ENCODE measurements at regions not wholly inside any gene's neighbourhood (a gene's known extent, or its start where the extent isn't known, plus 50 kb on each side); places are given as distances from the start of the nearest gene placed in this dataset.

DNA sequence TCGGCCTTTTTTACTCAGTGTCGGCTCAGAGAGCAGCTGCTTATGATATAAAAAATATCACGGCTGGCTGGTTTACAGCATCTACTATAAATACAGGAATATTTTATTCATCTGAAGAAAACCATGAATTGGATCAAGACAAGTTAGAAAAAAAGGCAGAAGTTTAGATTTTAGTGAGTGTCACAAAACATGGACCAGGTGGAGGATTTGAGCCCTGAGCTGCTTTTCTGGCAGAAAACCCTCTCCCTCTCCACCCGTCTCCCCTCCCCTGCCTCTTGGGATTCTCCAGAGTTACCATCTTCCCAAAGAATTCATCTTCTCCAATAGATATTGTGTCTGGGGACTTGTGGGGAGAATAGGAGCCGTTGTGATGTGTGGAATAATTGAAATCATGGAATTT, 142.8 kb upstream of the RAI2 start:
- H3K9me3 ChIP-seq (ENCODE audit: low read depth): no peaks in the 10 kb centered on the region

DNA sequence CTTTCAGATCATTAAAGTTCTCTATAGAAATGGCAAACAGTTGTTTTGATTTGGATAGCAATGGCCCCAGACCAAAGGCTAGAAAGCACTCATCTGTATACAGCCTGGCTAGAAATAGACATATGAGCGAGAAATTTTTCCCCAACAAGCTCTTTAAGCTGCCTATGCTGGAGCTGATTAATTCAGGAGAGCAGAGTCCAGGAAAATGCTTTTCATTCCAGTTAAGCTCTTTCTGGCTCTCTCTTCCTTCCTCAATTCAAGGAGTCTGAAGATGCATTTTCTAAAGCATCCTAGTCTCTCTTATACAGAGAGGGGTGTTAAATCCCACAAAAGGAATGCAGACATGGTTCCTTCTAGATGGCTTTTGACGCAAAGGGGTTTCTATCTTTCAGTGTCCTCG, 141.7 kb upstream of the RAI2 start:
- Histone ChIP-seq H3K27me3 (no peaks in the 10 kb centered on the region), H3K36me3 (no peaks in the 10 kb centered on the region), H3K9me3 (ENCODE audit: low read depth) (no peaks in the 10 kb centered on the region), H3K4me1 (ENCODE audit: low read depth) (no peaks in the 10 kb centered on the region), H3K4me3 (no peak overlapping the region), H3K27ac (no peak overlapping the region)
- TF ChIP-seq, protein P1, sequence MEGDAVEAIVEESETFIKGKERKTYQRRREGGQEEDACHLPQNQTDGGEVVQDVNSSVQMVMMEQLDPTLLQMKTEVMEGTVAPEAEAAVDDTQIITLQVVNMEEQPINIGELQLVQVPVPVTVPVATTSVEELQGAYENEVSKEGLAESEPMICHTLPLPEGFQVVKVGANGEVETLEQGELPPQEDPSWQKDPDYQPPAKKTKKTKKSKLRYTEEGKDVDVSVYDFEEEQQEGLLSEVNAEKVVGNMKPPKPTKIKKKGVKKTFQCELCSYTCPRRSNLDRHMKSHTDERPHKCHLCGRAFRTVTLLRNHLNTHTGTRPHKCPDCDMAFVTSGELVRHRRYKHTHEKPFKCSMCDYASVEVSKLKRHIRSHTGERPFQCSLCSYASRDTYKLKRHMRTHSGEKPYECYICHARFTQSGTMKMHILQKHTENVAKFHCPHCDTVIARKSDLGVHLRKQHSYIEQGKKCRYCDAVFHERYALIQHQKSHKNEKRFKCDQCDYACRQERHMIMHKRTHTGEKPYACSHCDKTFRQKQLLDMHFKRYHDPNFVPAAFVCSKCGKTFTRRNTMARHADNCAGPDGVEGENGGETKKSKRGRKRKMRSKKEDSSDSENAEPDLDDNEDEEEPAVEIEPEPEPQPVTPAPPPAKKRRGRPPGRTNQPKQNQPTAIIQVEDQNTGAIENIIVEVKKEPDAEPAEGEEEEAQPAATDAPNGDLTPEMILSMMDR (IDR thresholded peaks at IDR 0.05; ENCODE audit: low read depth, low read length): no peak
- no peak for DNase-seq (ENCODE audit: low read depth in 1 of 2, low spot score in 1 of 2)

More for the DNA sequence above, 142.8 kb upstream of the RAI2 start:
- no peaks in the 10 kb centered on the region for H3K36me3 ChIP-seq
- no peak for DNase-seq (ENCODE audit: low read depth in 1 of 2, low spot score in 1 of 2)
- no peak overlapping the region for H3K27ac ChIP-seq
- H3K4me1 ChIP-seq (ENCODE audit: low read depth): no peaks in the 10 kb centered on the region
- no peak overlapping the region for H3K4me3 ChIP-seq
- H3K27me3 ChIP-seq: no peaks in the 10 kb centered on the region
- TF ChIP-seq, protein P1 (IDR thresholded peaks at IDR 0.05; ENCODE audit: low read depth, low read length): no peak

DNA sequence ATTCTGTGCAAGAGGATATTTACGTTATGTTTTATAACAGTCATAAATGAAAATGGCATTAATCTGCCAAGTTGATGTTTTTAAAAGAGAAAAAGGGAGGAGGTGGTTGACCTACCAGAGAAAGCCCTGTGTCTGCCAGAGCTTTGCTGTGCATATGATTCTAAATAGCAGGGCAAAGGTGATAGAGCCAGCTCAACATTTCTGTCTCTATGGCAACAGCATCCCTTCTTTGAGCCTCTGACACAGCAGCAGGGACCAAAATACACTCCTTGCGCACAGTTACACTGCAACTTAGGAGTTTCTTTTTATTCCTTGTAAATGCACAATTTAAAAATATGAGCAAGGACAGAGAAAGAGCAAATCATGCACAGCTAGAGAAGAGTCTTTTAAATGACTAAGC, 133.3 kb upstream of the RAI2 start:
- DNase-seq (ENCODE audit: low read depth in 1 of 2, low spot score in 1 of 2): no peak
- Histone ChIP-seq H3K4me1 (ENCODE audit: low read depth) (no peaks in the 10 kb centered on the region), H3K9me3 (ENCODE audit: low read depth) (no peaks in the 10 kb centered on the region), H3K27ac (no peak overlapping the region), H3K4me3 (no peak overlapping the region), H3K27me3 (no peaks in the 10 kb centered on the region), H3K36me3 (no peaks in the 10 kb centered on the region)
- TF ChIP-seq, protein P1 (IDR thresholded peaks at IDR 0.05; ENCODE audit: low read depth, low read length): no peak

DNA sequence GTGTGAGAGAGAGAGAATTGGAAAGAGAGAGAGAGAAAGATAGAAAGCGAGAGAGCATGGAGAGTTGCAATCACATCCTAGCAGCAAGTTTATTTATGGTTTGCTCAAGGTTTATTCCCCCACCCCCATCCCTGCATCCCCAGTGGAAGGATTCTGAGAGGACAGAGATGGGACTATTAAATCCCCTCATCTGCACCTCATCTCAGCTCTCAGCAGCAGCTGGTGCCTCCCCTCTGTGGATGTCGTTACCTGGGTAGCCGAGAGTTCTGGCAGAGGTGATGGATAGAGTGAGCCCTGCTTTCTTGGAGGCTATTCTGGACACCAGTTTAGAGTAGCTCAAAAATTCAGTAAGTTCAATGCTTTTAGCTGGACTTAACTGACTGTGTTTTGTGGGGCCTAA, 132.0 kb upstream of the RAI2 start:
- no peaks in the 10 kb centered on the region for H3K36me3 ChIP-seq
- H3K27me3 ChIP-seq: no peaks in the 10 kb centered on the region
- DNase-seq (ENCODE audit: low read depth in 1 of 2, low spot score in 1 of 2): no peak
- H3K4me1 ChIP-seq (ENCODE audit: low read depth): no peaks in the 10 kb centered on the region
- H3K27ac ChIP-seq: no peak overlapping the region
- TF ChIP-seq, protein P1 (IDR thresholded peaks at IDR 0.05; ENCODE audit: low read depth, low read length): no peak
- H3K9me3 ChIP-seq (ENCODE audit: low read depth): no peaks in the 10 kb centered on the region
- no peak overlapping the region for H3K4me3 ChIP-seq

DNA sequence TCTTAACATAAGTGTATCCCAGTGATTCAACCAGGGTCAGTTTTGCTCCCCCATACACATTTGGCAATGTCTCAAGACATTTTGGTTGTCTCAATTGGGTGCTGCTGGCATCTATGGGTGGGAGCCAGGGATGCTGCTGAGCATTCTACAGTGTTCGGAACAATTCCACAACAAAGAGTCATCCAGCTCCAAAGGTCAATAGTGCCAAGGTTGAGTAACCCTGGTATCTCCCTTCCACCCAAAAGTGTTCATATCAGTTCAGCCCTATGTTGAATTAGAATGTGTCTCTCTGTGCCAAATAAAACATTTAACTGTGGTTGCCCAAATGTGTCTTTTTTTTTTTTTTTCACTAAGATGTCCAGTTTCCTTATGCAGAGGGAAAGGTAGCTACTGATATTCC, 129.4 kb upstream of the RAI2 start:
- TF ChIP-seq, protein P1 (IDR thresholded peaks at IDR 0.05; ENCODE audit: low read depth, low read length): no peak
- no peak for DNase-seq (ENCODE audit: low read depth in 1 of 2, low spot score in 1 of 2)
- H3K27me3 ChIP-seq: no peaks in the 10 kb centered on the region
- no peaks in the 10 kb centered on the region for H3K9me3 ChIP-seq (ENCODE audit: low read depth)
- no peak overlapping the region for H3K27ac ChIP-seq
- H3K4me1 ChIP-seq (ENCODE audit: low read depth): no peaks in the 10 kb centered on the region
- no peak overlapping the region for H3K4me3 ChIP-seq
- H3K36me3 ChIP-seq: no peaks in the 10 kb centered on the region

DNA sequence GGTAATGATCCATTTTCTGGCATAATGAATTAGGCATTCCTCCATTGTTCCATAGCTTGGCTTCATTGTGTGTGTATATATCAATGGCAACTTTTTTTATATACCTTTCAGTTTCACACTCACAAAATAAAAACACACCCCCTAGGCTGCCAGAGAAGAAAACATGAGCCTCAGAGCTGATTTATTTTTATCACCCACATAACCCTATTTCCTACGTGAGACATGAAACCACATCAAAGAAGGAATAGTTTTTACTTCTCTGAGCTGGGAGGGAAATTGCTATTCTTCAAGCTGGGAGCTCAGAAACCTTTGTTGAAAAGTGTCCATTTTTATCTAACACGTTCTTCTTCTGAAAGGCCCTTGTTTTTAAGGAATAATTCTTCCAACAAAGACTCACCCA, 126.7 kb upstream of the RAI2 start:
- no peaks in the 10 kb centered on the region for H3K9me3 ChIP-seq (ENCODE audit: low read depth)
- TF ChIP-seq, protein P1 (IDR thresholded peaks at IDR 0.05; ENCODE audit: low read depth, low read length): no peak
- H3K4me3 ChIP-seq: no peak overlapping the region

More for the DNA sequence above, 126.7 kb upstream of the RAI2 start:
- Histone ChIP-seq H3K27ac (no peak overlapping the region), H3K4me1 (ENCODE audit: low read depth) (no peaks in the 10 kb centered on the region), H3K36me3 (no peaks in the 10 kb centered on the region), H3K27me3 (no peaks in the 10 kb centered on the region)
- DNase-seq (ENCODE audit: low read depth in 1 of 2, low spot score in 1 of 2): no peak

Measured in cardiac muscle cell (in vitro differentiated cells and primary cell).